Suppressor macrophage treated with lipopolysaccharide for 1 hour (primary cell): ENCODE measurements at regions not wholly inside any gene's neighbourhood (a gene's known extent, or its start where the extent isn't known, plus 50 kb on each side); places are given as distances from the start of the nearest gene placed in this dataset.
"Not testable (repeated sequence)": the region's sequence is repeated elsewhere in the genome, so short reads cannot be mapped to it uniquely, and the experiment has no call there.

Source experiments
- DNase-seq, 3 donors: peaks; one replicate each; pipeline ENCODE4 v3.0.0-alpha.2; 2020 to 2022

DNA sequence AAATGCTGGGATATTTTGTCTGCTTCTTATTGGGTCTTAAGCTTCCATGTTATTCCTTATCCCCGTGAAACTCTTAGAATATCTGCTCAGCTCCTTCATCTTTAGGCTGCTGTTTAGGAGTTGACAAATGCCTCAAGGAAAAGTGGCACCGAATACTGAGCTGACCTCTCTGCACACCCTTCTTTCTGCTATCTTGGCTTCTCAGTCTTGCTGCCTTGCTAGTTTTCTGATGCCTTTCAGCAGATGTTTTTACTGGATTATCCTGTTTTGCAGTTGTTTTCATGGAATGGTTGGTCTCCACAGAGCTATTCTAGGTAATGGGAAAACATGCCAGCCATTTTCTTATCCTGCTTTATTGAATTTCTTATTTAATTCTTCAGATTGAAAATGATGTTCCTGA, 86.3 kb downstream of the GYPE start:
- DNase-seq: no peak

DNA sequence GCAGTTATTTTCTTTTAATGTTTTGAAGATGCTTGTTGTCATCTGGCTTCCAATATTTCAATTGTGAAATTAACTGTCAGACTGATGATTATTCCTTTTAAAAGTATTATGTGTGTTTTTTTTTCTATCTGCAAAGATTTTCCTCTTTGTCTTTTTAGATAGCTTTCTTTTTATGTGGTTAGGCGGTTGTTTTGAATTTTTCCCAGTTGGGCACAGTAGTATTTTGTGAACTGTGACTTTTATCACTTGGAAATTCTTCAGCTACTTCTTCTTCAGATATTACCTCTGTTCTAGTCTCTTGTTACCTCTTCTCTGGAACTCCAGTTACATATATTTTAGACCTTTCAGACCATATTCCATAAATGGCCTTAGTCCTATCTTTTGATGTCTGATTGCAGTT, 87.5 kb downstream of the GYPE start:
- not testable (repeated sequence) for DNase-seq

DNA sequence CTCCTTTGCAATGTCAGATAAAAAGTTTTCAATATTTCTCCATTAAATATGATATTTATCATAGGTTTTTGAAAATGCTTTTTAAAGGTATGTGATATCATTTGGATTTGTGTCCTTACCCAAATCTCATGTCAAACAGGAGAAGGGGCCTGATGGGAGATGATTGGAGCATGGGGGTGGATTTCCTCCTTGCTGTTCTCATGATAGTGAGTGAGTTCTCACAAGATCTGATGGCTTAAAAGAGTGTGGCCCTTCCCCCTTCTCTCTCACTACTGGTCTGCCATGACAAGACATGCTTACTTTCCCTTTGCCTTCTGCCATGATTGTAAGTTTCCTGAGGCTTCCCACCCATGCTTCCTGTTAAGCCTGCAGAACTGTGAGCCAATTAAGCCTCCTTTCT, 90.0 kb downstream of the GYPE start:
- DNase-seq: not testable (repeated sequence)

DNA sequence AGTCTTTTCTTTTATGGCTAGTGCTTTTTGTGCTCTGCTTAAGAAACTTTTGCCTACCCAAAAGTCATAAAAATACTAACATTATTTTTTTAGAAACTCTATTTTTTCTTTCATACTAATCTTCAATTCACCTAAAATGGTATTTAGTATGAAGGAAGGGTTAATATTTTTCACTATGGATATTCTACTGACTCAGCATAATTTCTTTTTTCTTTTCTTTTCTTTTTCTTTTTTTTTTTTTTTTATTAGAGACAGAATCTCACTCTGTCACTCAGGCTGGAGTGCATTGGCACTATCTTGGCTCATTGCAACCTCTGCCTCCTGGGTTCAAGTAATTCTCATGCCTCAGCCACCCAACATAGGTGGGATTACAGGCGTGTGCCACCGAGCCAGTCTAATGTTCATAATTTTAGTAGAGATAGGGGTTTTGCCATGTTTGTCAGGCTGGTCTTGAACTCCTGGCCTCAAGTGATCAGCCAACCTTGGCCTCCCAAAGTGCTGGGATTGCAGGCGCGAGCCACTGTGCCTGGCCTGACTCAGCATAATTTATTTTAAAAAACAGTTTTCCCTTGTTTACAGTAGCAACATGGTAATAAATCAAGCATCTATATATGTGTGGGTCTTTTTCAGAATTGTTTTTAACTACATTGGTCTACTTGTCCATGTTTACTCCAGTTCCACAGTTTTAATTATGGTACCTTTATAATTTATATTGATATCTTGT, 91.8 kb downstream of the GYPE start:
- DNase-seq: not testable (repeated sequence)

DNA sequence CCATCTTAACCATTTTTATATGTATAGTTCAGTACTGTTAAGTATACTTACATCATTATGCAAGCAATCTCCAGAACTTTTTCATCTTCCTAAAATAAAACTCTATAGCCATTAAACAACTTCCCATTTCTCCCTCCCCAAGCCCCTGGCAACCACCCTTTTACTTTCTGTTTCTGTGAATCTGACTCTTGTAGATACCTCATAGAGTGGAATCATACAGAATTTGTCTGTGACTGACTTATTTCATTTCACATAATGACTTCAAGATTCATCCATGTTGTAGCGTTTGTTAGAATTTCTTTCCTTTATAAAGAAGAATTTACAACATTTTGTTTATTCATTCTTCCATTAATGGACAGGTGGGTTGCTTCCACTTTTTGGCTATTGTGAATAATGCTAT, 91.2 kb upstream of the FREM3 start:
- peak in 1 of 3 donors; percentile 3 for DNase-seq

DNA sequence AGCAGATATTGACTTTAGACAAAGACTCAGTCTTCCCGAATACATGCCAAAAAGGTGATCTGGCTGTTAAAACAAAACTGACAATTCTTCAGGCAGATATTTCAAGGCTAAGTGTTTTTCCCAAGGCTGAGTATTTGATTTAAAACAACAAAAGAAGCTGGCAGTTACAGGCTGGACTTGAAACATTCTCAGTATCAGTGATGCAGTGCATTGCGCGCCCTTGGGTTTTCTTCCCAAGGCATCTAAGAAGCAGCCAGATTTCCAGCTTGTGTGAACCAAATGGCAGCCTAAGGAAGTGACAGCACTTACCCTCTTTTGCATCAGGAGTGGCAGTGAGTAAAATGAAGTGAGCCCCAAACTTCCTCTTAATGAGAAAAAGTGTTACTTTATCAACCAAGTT, 90.0 kb upstream of the FREM3 start:
- peak in 1 of 3 donors; percentile 3 for DNase-seq

DNA sequence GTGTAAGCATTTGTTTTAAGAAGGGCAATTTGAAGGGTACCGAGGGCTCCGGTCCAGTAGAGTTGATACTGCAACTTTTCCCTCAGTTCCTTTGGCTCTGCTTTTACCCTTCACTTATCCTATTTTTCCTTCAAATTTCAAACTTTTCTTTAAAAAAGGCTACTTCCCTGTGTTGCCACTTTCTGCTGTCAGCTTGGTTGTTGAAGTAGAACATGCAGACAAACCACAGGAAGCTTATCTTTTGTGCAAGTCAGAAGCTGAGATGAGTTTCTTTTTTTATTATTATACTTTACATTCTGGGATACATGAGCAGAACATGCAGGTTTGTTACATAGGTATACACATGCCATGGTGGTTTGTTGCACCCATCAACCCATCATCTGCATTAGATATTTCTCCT, 89.1 kb upstream of the FREM3 start:
- DNase-seq: not testable (repeated sequence)

DNA sequence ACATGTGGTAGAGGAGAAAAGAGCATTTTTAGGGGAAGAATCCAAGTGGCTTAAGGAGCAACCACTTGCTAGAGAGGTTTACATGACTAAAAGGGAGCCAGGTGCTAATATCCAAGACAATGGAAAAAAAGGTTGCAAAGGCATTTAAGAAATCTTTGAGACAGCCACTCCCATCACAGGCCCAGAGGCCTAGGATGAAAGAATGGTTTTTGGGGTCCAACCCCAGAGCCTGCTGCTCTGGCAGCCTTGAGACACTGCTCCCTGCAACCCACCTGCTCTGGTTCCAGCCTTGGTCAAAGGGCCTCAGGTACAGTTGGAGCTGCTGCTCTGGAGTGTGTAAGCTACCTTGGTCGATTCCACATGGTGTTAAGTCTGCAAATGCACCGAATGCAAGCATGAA, 84.1 kb upstream of the FREM3 start:
- no peak for DNase-seq

DNA sequence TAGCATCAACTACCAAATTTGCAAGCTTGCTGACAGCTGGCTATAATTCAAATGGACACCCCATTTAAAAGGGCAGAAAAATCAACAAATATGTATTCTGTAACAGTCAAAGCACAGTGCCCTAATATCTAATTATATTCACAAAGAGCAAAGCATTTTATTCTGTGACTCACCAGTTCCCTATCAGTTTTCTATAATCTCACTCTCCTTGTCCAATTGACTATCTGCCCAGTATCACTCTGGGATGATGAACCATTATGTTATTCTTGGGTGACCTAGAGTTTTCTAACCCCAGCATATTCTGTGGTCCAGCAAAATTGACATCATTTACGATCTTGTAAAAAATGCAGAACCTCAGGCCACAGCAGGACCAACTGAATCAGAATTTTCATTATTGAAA, 82.0 kb upstream of the FREM3 start:
- DNase-seq: no peak

DNA sequence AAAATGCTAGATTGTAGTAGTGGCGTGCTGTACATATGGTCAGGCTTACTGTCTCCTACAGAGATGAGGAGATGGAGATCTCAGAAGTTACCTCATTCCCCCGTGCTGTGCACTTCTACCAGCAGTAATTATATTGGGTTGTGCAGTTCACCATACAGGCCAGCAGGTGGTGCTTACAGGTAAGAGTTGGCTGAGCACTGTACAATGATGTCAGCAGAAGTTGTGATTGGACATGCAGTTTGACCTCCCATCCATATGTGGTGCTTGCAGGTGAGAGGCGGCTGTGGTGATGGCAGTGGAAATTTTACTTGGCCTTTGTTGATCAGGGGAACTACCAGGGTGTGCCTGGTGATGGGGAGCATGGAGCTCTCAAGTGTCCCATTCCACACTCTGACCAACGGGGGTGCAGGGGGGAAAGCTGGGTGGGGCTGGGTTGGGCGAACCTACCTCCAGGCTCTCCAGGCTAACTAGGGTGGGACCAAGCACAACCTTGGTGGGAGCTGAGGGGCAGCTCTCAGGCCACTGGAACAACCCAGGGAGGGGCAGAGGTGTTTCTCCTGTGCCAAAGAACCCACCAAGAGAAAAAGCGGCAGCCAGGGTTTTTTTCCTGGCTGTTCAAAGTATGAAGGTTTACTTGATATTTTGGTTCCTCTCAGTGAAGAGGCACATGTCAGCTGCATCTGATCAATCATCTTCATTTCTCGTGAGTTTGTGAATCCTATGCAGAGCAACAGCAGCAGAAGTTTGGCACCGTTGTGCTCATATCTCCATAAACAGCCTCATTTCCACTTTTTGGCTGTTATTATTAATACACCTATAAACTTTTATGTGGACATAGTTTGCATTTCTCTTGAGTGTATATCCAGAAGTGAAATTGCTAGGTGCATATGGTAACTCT, 73.8 kb upstream of the FREM3 start:
- peak; percentile 69 to 73 (median 69) for DNase-seq

DNA sequence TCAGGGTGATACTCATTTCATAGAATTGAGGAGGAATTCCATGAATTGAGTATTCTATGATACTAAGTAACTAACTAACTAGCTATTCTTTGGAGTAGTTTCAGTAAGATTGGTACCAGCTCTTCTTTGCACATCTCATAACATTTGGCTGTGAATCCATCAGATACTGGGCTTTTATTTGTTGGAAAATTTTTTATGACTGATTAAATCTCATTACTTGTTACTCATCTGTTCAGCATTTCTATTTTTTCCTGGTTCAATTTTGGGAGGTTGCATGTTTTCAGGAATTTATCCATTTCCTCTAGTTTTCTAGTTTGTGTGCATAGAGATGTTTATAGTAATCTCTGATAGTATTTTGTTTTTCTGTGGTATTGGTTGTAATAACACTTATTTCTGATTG, 70.8 kb upstream of the FREM3 start:
- no peak for DNase-seq

DNA sequence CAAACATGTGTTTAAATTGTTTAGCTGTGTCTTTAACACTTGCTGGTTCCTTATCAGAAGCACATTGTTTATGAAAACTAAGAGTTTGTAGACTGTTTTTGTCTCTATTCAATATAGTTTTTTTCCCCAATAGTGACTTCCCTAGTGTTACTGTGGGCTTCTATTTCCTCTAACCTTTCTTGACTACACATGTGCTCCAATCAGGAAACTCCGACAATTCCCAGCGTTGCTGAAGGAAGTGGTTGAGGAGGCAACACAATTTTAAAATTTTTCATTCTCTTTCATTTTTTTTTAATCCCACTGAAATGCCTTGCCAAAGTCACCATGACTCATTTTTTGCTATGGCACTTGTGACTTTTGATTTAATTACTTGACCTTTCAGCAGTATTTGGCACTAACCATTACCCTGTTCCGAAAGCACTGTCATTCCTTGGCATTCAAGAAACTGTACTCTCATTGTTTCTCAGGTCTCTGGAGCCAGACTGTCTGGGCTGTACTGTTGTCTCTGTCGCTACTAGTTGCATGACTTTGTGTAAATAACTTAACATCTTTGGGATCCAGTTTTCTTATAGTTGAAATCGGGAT, 67.6 kb upstream of the FREM3 start:
- DNase-seq: no peak

DNA sequence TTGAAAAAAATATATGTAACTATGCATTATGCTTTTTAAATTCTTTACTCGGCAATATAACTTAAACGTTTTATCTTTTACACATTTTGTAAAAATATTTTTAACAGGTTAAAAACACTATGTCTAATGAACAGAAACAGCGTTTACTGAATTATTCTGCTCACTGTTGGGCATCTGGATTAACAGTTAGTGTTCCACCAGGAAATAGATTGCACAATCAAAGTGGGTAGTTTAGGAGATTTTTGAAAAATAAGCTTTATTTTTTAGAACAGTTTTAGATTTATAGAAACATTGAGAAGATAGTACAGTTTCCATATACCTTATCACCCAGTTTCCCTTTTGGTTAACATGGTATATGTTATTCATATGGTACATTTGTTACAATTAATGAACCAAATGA, 63.1 kb upstream of the FREM3 start:
- DNase-seq: no peak

DNA sequence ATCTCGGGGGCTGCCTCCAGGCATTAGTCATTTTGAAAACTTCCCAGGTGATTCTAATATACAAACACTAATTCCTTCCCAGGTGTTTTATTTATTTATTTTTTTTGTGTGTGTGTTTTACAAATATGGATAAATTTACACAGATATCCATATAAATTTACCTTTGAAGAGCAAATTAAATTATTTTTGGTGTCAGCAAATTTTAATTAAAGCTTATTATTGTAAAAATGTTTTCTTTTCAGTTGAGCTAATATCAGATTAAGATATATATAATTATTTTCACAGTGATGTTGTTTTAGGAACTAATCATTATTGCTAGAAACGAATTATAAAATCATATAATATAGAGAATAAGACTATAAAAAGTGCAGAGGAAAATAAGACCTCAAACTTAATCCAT, 62.0 kb upstream of the FREM3 start:
- no peak for DNase-seq
